ENCODE measurements at regions not wholly inside any gene's neighbourhood (a gene's known extent, or its start where the extent isn't known, plus 50 kb on each side); places are given as distances from the start of the nearest gene placed in this dataset.

GRCh38 chr12:115129727-115130126, 445.8 kb upstream of the TBX3 start:
- no peak for DNase-seq (ENCODE audit: low read depth)

GRCh38 chr12:115121053-115121452, 437.1 kb upstream of the TBX3 start:
- DNase-seq (ENCODE audit: low read depth), result no peak

GRCh38 chr12:115118177-115118724, 434.3 kb upstream of the TBX3 start:
- DNase-seq (ENCODE audit: low read depth), result no peak

- no peak for DNase-seq (ENCODE audit: low read depth)
These were observed 430.2 kb upstream of the TBX3 start for GRCh38 chr12:115114140-115114539.

- no peak for DNase-seq (ENCODE audit: low read depth)
These were observed 425.9 kb upstream of the TBX3 start for GRCh38 chr12:115109863-115110262.

GRCh38 chr12:115108129-115109100, 424.4 kb upstream of the TBX3 start:
- DNase-seq (ENCODE audit: low read depth), result no peak

GRCh38 chr12:115103884-115104883, 420.2 kb upstream of the TBX3 start:
- DNase-seq (ENCODE audit: low read depth), result no peak

GRCh38 chr12:115102450-115102849, 418.5 kb upstream of the TBX3 start:
- DNase-seq (ENCODE audit: low read depth), result no peak

- no peak for DNase-seq (ENCODE audit: low read depth)
These were observed 417.5 kb upstream of the TBX3 start for GRCh38 chr12:115101520-115101919.

- DNase-seq (ENCODE audit: low read depth), result no peak
These were observed 413.4 kb upstream of the TBX3 start for GRCh38 chr12:115097416-115097815.

- DNase-seq (ENCODE audit: low read depth), result no peak
These were observed 412.8 kb upstream of the TBX3 start for GRCh38 chr12:115096588-115097397.

- no peak for DNase-seq (ENCODE audit: low read depth)
These were observed 411.2 kb upstream of the TBX3 start for GRCh38 chr12:115095073-115095748.

GRCh38 chr12:115094163-115094816, 410.3 kb upstream of the TBX3 start:
- DNase-seq (ENCODE audit: low read depth), result no peak

GRCh38 chr12:115093261-115093660, 409.3 kb upstream of the TBX3 start:
- DNase-seq (ENCODE audit: low read depth), result no peak

GRCh38 chr12:115090783-115091182, 406.8 kb upstream of the TBX3 start:
- DNase-seq (ENCODE audit: low read depth), result no peak

GRCh38 chr12:115088995-115089841, 405.2 kb upstream of the TBX3 start:
- DNase-seq (ENCODE audit: low read depth), result no peak

GRCh38 chr12:115088328-115088994, 404.5 kb upstream of the TBX3 start:
- no peak for DNase-seq (ENCODE audit: low read depth)

GRCh38 chr12:115085594-115085993, 401.6 kb upstream of the TBX3 start:
- DNase-seq (ENCODE audit: low read depth), result no peak

GRCh38 chr12:115079760-115080159, 395.8 kb upstream of the TBX3 start:
- no peak for DNase-seq (ENCODE audit: low read depth)
